ENCODE measurements at regions not wholly inside any gene's neighbourhood (a gene's known extent, or its start where the extent isn't known, plus 50 kb on each side); places are given as distances from the start of the nearest gene placed in this dataset.

DNA sequence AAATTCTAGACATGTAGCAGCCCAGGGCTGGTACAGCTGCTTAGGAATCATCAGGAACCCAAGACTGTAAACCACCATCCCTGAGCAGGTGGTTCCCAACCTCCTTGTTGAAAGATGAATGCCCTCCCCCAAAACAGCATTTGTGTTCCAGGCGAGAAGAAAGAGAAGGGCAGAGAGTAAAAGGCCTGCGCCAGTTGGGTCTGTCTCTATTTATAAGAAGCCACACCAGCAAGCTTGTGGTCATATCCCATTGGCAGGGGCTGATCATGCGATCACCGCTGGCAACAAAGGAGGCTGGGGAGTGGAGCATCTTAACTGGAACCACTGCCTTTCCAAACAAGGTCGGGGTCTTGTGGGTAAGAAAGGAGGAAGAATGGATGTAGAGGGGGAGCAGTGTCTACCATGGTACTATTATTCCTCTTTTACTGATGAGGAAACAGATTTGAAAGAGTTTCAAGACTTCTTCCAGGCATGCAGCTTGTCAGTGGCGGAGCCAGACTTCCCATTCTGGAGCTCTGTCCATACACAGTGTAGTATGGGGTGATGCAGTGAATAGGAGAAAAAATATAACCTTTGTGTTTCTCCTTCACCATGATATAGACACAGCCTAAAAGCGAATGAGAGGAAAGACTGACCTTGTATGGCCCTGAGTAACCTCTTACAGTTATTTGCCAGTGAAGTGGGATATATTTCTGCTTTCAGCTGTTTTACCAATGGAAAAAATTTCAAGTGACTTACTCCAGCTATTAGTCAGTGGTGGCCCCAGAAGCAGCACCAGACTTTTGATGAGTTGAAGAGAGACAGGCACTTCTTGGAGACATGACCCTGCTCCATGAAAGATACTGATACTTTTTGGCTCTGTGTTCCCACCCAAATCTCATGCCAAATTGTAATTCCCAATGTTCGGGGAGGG is 222.6 kb downstream of the ABHD5 start:
- Histone ChIP-seq H3K9ac (ENCODE audit: low read length) (no peak overlapping the region), H3K36me3 (ENCODE audit: insufficient read depth, low read length) (no peaks in the 10 kb centered on the region), H3K79me2 (replicated peaks; ENCODE audit: insufficient read depth, low read length) (no peaks in the 10 kb centered on the region), H3K9me3 (ENCODE audit: low read length) (peaks cover 6% of the 10 kb centered on the region), H4K20me1 (ENCODE audit: insufficient read depth) (no peaks in the 10 kb centered on the region), H3K27me3 (ENCODE audit: insufficient read depth, low read depth, low read length) (no peaks in the 10 kb centered on the region), H3F3A (ENCODE audit: insufficient read depth, low read length, poor library complexity, severe bottlenecking) (no peaks in the 10 kb centered on the region), H3K9me2 (ENCODE audit: insufficient read depth, low read length) (no peaks in the 10 kb centered on the region), H3K4me3 (ENCODE audit: low read length) (no peak overlapping the region), H3K4me2 (ENCODE audit: low read length) (no peak overlapping the region), H2AFZ (ENCODE audit: low read depth, low read length) (no peak overlapping the region), H3K27ac (ENCODE audit: low read length) (no peak overlapping the region)
- TF ChIP-seq TAF1 (IDR thresholded peaks at IDR 0.05; ENCODE audit: low read depth) (no peak), MXI1 (conservative IDR thresholded peaks at IDR 0.05; ENCODE audit: poor library complexity, severe bottlenecking) (no peak), EZH2 (IDR thresholded peaks at IDR 0.05; ENCODE audit: borderline replicate concordance, insufficient read depth, low read length, poor library complexity, severe bottlenecking) (no peak), SMC3 (conservative IDR thresholded peaks at IDR 0.05; ENCODE audit: poor library complexity) (no peak), RAD21 (conservative IDR thresholded peaks at IDR 0.05) (no peak), EP300 (conservative IDR thresholded peaks at IDR 0.05; ENCODE audit: poor library complexity, severe bottlenecking) (no peak), POLR2AphosphoS5 (IDR thresholded peaks at IDR 0.05) (no peak)
- TF ChIP-seq, protein P1, sequence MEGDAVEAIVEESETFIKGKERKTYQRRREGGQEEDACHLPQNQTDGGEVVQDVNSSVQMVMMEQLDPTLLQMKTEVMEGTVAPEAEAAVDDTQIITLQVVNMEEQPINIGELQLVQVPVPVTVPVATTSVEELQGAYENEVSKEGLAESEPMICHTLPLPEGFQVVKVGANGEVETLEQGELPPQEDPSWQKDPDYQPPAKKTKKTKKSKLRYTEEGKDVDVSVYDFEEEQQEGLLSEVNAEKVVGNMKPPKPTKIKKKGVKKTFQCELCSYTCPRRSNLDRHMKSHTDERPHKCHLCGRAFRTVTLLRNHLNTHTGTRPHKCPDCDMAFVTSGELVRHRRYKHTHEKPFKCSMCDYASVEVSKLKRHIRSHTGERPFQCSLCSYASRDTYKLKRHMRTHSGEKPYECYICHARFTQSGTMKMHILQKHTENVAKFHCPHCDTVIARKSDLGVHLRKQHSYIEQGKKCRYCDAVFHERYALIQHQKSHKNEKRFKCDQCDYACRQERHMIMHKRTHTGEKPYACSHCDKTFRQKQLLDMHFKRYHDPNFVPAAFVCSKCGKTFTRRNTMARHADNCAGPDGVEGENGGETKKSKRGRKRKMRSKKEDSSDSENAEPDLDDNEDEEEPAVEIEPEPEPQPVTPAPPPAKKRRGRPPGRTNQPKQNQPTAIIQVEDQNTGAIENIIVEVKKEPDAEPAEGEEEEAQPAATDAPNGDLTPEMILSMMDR (IDR thresholded peaks at IDR 0.05; ENCODE audit: poor library complexity, severe bottlenecking), result no peak
- TF ChIP-seq, protein P2, sequence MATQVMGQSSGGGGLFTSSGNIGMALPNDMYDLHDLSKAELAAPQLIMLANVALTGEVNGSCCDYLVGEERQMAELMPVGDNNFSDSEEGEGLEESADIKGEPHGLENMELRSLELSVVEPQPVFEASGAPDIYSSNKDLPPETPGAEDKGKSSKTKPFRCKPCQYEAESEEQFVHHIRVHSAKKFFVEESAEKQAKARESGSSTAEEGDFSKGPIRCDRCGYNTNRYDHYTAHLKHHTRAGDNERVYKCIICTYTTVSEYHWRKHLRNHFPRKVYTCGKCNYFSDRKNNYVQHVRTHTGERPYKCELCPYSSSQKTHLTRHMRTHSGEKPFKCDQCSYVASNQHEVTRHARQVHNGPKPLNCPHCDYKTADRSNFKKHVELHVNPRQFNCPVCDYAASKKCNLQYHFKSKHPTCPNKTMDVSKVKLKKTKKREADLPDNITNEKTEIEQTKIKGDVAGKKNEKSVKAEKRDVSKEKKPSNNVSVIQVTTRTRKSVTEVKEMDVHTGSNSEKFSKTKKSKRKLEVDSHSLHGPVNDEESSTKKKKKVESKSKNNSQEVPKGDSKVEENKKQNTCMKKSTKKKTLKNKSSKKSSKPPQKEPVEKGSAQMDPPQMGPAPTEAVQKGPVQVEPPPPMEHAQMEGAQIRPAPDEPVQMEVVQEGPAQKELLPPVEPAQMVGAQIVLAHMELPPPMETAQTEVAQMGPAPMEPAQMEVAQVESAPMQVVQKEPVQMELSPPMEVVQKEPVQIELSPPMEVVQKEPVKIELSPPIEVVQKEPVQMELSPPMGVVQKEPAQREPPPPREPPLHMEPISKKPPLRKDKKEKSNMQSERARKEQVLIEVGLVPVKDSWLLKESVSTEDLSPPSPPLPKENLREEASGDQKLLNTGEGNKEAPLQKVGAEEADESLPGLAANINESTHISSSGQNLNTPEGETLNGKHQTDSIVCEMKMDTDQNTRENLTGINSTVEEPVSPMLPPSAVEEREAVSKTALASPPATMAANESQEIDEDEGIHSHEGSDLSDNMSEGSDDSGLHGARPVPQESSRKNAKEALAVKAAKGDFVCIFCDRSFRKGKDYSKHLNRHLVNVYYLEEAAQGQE (IDR thresholded peaks at IDR 0.05; ENCODE audit: borderline replicate concordance), result no peak

DNA sequence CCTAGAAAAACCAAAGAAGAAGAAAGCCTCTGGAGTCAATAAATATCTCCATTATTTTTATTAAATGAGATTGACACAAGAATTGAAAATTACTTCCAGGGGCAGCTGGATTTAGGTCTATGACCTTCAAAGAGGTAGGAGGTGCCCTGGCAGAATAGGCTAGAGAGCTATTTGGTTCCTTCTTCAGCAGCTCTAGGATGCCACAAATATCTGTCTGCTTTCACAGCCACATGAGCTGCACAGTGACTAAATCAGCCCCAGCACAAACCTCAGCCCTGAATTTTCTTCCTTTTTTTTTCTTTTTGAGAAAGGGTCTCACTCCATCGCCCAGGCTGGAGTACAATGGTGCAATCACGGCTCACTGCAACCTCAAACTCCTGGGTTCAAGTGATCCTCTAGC is 223.5 kb downstream of the ABHD5 start:
- H3K9me3 ChIP-seq (ENCODE audit: low read length), result peaks cover 6% of the 10 kb centered on the region
- H3F3A ChIP-seq (ENCODE audit: insufficient read depth, low read length, poor library complexity, severe bottlenecking), result no peaks in the 10 kb centered on the region
- H3K36me3 ChIP-seq (ENCODE audit: insufficient read depth, low read length), result no peaks in the 10 kb centered on the region
- H4K20me1 ChIP-seq (ENCODE audit: insufficient read depth), result no peaks in the 10 kb centered on the region
- H3K4me3 ChIP-seq (ENCODE audit: low read length), result no peak overlapping the region
- no peak overlapping the region for H2AFZ ChIP-seq (ENCODE audit: low read depth, low read length)
- H3K4me2 ChIP-seq (ENCODE audit: low read length), result no peak overlapping the region
- H3K79me2 ChIP-seq (replicated peaks; ENCODE audit: insufficient read depth, low read length), result no peaks in the 10 kb centered on the region
- no peak overlapping the region for H3K27ac ChIP-seq (ENCODE audit: low read length)
- H3K27me3 ChIP-seq (ENCODE audit: insufficient read depth, low read depth, low read length), result no peaks in the 10 kb centered on the region
- no peak for TF ChIP-seq POLR2AphosphoS5 (IDR thresholded peaks at IDR 0.05)
- TF ChIP-seq, protein P1 (IDR thresholded peaks at IDR 0.05; ENCODE audit: poor library complexity, severe bottlenecking), result no peak
- TF ChIP-seq RAD21 (conservative IDR thresholded peaks at IDR 0.05), result no peak
- no peak for TF ChIP-seq MXI1 (conservative IDR thresholded peaks at IDR 0.05; ENCODE audit: poor library complexity, severe bottlenecking)
- no peak for TF ChIP-seq SMC3 (conservative IDR thresholded peaks at IDR 0.05; ENCODE audit: poor library complexity)
- TF ChIP-seq, protein P2 (IDR thresholded peaks at IDR 0.05; ENCODE audit: borderline replicate concordance), result no peak
- TF ChIP-seq EZH2 (IDR thresholded peaks at IDR 0.05; ENCODE audit: borderline replicate concordance, insufficient read depth, low read length, poor library complexity, severe bottlenecking), result no peak
- TF ChIP-seq TAF1 (IDR thresholded peaks at IDR 0.05; ENCODE audit: low read depth), result no peak
- no peak for TF ChIP-seq EP300 (conservative IDR thresholded peaks at IDR 0.05; ENCODE audit: poor library complexity, severe bottlenecking)
- no peak overlapping the region for H3K9ac ChIP-seq (ENCODE audit: low read length)
- H3K9me2 ChIP-seq (ENCODE audit: insufficient read depth, low read length), result no peaks in the 10 kb centered on the region

Measured in neural cell (in vitro differentiated cells).